Activated B cell treated with CpG ODN at 0.5 μM for 24 hours (primary cell): ENCODE measurements at regions not wholly inside any gene's neighbourhood (a gene's known extent, or its start where the extent isn't known, plus 50 kb on each side); places are given as distances from the start of the nearest gene placed in this dataset.

Experiments
- ATAC-seq: fragments of 200-7000 bp; cut with Tn5 transposase; one replicate; pipeline ENCODE4 v1.10.0; 2021; ENCODE audit warnings: low read depth, mild to moderate bottlenecking, moderate library complexity
- CTCF ChIA-PET: fragments of 350-600 bp; sonication (Branson Sonifier 250); formaldehyde crosslinking; loops from one replicate; lab custom pipeline; 2021; ENCODE audit warnings: antibody characterized with exemption; lab: Charles Lee
- POLR2A ChIA-PET: fragments of 350-600 bp; sonication (Branson Sonifier 250); formaldehyde crosslinking; loops from one replicate; lab custom pipeline; 2021; ENCODE audit warnings: antibody characterized with exemption; lab: Charles Lee
- DNase-seq: peaks from one replicate; pipeline ENCODE4 v3.0.0; 2022
- H3K27ac Mint-ChIP-seq: one replicate; pipeline ENCODE4 v1.8.0; 2020; ENCODE audit warnings: mixed read lengths
- H3K27me3 Mint-ChIP-seq: one replicate; pipeline ENCODE4 v1.8.0; 2021; ENCODE audit warnings: mixed read lengths
- H3K36me3 Mint-ChIP-seq: one replicate; pipeline ENCODE4 v1.8.0; 2021; ENCODE audit warnings: low read depth, mixed read lengths
- H3K4me1 Mint-ChIP-seq: one replicate; pipeline ENCODE4 v1.8.0; 2021; ENCODE audit warnings: mixed read lengths
- H3K4me3 Mint-ChIP-seq: one replicate; pipeline ENCODE4 v1.8.0; 2020; ENCODE audit warnings: mild to moderate bottlenecking, mixed read lengths
- H3K9me3 Mint-ChIP-seq: one replicate; pipeline ENCODE4 v1.8.0; 2020; ENCODE audit warnings: mixed read lengths
- intact Hi-C: fragments of 100-400 bp; cut with micrococcal nuclease; formaldehyde crosslinking; loops from one replicate; pipeline ENCODE4 v1.15.1; 2024
- TF ChIP-seq, protein P1 (sequence below): fragments of 200-600 bp; IDR thresholded peaks from one replicate; pipeline ENCODE4 v1.8.0; 2022; ENCODE audit warnings: antibody characterized with exemption, mild to moderate bottlenecking

DNA sequence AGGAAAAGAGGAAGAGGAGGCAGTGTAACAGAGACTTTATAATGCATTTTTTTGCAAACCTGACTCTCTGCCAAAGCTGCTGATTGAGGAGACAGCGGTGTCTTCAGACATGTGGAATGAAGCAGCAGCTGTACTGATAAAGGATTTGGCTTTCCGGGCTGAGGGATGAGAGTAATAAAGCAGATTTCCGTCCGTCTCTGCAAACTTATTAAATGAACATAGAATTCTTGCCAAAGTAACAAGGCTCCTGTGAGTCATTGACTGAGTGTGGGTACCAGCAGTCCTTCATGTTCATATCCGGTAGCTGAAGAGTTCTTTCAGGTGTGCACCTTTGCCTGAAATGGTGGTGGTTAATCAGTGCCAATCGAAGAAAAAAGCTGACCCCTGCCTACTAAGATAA is 112.6 kb downstream of the LIG4 start:
- Mint-ChIP-seq H3K4me3 (no peak overlapping the region), H3K27me3 (peaks cover 7% of the 10 kb centered on the region), H3K4me1 (no peaks in the 10 kb centered on the region), H3K36me3 (no peaks in the 10 kb centered on the region), H3K27ac (no peak overlapping the region), H3K9me3 (no peaks in the 10 kb centered on the region)
- CTCF ChIA-PET: no interaction called here
- intact Hi-C loops: no loop called here
- TF ChIP-seq, protein P1, sequence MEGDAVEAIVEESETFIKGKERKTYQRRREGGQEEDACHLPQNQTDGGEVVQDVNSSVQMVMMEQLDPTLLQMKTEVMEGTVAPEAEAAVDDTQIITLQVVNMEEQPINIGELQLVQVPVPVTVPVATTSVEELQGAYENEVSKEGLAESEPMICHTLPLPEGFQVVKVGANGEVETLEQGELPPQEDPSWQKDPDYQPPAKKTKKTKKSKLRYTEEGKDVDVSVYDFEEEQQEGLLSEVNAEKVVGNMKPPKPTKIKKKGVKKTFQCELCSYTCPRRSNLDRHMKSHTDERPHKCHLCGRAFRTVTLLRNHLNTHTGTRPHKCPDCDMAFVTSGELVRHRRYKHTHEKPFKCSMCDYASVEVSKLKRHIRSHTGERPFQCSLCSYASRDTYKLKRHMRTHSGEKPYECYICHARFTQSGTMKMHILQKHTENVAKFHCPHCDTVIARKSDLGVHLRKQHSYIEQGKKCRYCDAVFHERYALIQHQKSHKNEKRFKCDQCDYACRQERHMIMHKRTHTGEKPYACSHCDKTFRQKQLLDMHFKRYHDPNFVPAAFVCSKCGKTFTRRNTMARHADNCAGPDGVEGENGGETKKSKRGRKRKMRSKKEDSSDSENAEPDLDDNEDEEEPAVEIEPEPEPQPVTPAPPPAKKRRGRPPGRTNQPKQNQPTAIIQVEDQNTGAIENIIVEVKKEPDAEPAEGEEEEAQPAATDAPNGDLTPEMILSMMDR: no peak
- ATAC-seq: no peak
- POLR2A ChIA-PET: no interaction called here
- no peak for DNase-seq

DNA sequence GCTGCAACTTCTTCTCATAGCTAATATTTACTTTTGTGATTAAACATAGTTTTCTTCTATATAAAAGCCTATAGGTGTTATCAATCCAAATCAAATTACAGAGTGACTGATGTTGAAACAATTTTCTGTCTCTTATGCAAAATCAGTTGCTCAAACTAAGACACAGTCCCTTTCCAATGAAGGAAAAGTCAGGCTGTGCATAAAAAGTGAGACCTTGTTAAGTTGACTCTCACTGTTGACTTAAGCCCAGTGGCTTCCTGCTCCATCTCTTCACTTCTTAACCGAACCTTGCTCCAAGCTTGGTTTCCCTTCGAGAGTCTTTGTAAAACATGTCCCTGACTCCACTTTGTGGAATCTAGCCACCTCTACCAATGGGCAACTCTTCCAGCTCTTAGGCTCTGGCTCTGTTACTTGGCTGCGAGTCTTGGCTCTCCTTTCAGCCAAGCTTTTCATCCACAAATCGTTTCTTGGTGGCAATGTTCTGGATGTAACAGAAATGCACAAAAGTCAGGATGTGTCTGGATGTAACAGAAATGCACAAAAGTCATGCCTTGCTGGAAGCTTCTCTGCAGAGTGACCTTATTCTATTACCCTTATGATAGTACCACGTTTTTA is 118.9 kb downstream of the LIG4 start:
- Mint-ChIP-seq H3K27me3 (peaks cover 9% of the 10 kb centered on the region), H3K27ac (no peak overlapping the region), H3K36me3 (no peaks in the 10 kb centered on the region), H3K4me3 (no peak overlapping the region), H3K9me3 (no peaks in the 10 kb centered on the region), H3K4me1 (no peaks in the 10 kb centered on the region)
- ATAC-seq (no peak), DNase-seq (no peak)
- CTCF ChIA-PET: no interaction called here
- POLR2A ChIA-PET: no interaction called here
- TF ChIP-seq, protein P1: no peak
- intact Hi-C loops: no loop called here

DNA sequence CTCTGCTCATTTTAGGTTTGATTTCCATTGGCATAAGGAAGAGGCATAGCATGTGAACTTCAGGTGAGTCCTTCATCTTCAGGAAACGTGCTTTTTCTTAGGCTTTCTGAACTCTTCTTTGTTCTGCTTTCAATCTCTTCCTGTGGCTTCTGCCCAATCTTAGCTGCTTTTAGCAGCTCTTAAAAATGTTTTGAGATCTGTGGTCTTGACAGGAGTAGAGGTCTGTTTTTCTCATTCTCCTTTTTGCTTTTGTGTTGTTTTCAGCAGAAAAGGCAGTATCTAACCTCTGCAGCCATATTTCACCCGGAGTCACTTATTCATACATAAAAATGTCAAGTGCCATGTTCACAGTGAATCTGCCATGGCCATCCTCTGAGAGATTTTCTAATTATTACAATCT is 120.3 kb downstream of the LIG4 start:
- Mint-ChIP-seq H3K36me3 (no peaks in the 10 kb centered on the region), H3K27ac (no peak overlapping the region), H3K27me3 (peaks cover 9% of the 10 kb centered on the region), H3K4me1 (no peaks in the 10 kb centered on the region), H3K9me3 (no peaks in the 10 kb centered on the region), H3K4me3 (no peak overlapping the region)
- ATAC-seq (no peak), DNase-seq (no peak)
- intact Hi-C loops: no loop called here
- TF ChIP-seq, protein P1: no peak
- ChIA-PET CTCF (no interaction called here), POLR2A (no interaction called here)

DNA sequence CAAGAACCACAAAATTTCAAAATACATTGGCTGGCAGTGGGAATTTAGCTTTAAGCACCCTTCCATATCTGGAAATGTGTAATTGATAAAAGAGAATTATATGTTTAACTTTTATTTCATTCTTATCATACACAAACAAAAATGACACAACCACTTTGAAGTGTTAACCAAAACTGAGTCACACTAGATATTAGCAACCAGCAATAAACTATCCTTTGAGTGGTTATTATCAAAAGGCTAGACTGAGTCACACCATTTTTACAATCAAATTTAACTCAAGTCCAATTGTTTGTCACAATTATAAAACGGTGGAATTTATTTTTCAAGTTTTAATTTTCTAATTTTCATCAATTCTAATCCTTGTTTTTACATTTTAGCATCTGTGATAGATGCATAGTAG is 121.7 kb downstream of the LIG4 start:
- ATAC-seq: no peak
- no peak for DNase-seq
- H3K36me3 Mint-ChIP-seq: no peaks in the 10 kb centered on the region
- H3K9me3 Mint-ChIP-seq: no peaks in the 10 kb centered on the region
- no peak overlapping the region for H3K27ac Mint-ChIP-seq
- intact Hi-C loops: no loop called here
- H3K4me3 Mint-ChIP-seq: no peak overlapping the region
- CTCF ChIA-PET: no interaction called here
- POLR2A ChIA-PET: no interaction called here
- TF ChIP-seq, protein P1: no peak
- H3K27me3 Mint-ChIP-seq: peaks cover 4% of the 10 kb centered on the region
- no peaks in the 10 kb centered on the region for H3K4me1 Mint-ChIP-seq

DNA sequence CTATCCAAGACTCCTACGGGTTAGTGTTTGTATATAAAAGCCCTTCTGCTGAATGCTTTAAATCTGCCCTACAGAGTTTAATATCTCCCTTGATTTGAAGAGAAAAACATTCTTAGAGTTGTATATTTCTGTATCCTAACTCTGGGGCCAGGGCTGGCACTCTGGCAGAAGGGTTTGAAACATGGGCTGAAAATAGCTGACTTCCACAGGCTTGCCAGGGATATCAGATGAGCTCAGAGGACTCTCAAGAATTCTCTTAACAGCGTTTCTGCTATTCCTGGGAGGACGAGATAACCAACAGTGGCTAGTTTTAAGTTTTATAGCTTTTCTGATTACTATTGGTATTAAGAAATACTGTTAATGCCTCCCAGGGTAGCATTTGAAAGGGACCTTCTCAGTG is 127.5 kb downstream of the LIG4 start:
- Mint-ChIP-seq H3K9me3 (no peaks in the 10 kb centered on the region), H3K36me3 (no peaks in the 10 kb centered on the region), H3K4me3 (no peak overlapping the region), H3K27ac (no peak overlapping the region), H3K4me1 (no peaks in the 10 kb centered on the region), H3K27me3 (peaks cover 2% of the 10 kb centered on the region)
- ChIA-PET POLR2A (no interaction called here), CTCF (no interaction called here)
- ATAC-seq (no peak), DNase-seq (no peak)
- intact Hi-C loops: loop anchor here (10.0 kb wide), 1 partner anchor 873 kb away; no protein-coding TSS in a partner anchor
- TF ChIP-seq, protein P1: no peak
